Upper lobe of left lung (tissue), 6 donors: ENCODE measurements at regions not wholly inside any gene's neighbourhood (a gene's known extent, or its start where the extent isn't known, plus 50 kb on each side); places are given as distances from the start of the nearest gene placed in this dataset.
"Not testable (repeated sequence)": the region's sequence is repeated elsewhere in the genome, so short reads cannot be mapped to it uniquely, and the experiment has no call there.

ENCODE experiments used
- ATAC-seq, 2 donors: fragments of 200-7000 bp; cut with Tn5 transposase; one replicate each; pipeline ENCODE4 v1.9.1; 2022; ENCODE audit warnings: mild to moderate bottlenecking in 2 of 2, moderate library complexity in 2 of 2; ENCODE audit not compliant: low FRiP score in 2 of 2
- DNase-seq, 2 donors: peaks; one replicate each; pipeline ENCODE4 v3.0.0-alpha.2; 2019 to 2020
- H3K27ac ChIP-seq, 4 donors: fragments of 200-600 bp; sonication (generic); one replicate each; pipeline ENCODE4 v1.5.1; 2016 to 2019
- H3K27me3 ChIP-seq, 4 donors: fragments of 200-600 bp; sonication (generic); one replicate each; pipeline ENCODE4 v1.5.1; 2017 to 2019
- H3K36me3 ChIP-seq, 4 donors: fragments of 200-600 bp; sonication (generic); one replicate each; pipeline ENCODE4 v1.5.1; 2016 to 2019
- H3K4me1 ChIP-seq, 4 donors: fragments of 200-600 bp; sonication (generic); one replicate each; pipeline ENCODE4 v1.5.1; 2018 to 2019
- H3K4me3 ChIP-seq, 4 donors: fragments of 200-600 bp; sonication (generic); one replicate each; pipeline ENCODE4 v1.5.1; 2017 to 2019; ENCODE audit warnings: mild to moderate bottlenecking in 2 of 4, moderate library complexity in 1 of 4
- H3K9me3 ChIP-seq, 4 donors: fragments of 200-600 bp; sonication (generic); one replicate each; pipeline ENCODE4 v1.5.1; 2018 to 2019
- CTCF ChIP-seq, 6 experiments: fragments of 450-650 bp in 4 of 6; fragments of 200-600 bp in 2 of 6; sonication (generic) in 2 of 6; IDR thresholded peaks; one replicate each; pipeline ENCODE4 v1.5.1; 2016 to 2019; ENCODE audit warnings: antibody characterized with exemption in 6 of 6
- EP300 ChIP-seq, 4 donors: sonication (generic); formaldehyde crosslinking; IDR thresholded peaks; one replicate each; pipeline ENCODE4 v1.5.1; 2017; ENCODE audit warnings: antibody characterized with exemption in 4 of 4, control low read depth in 2 of 4
- POLR2A ChIP-seq, 4 donors: fragments of 450-650 bp; IDR thresholded peaks; one replicate each; pipeline ENCODE4 v1.5.1; 2016 to 2017; ENCODE audit warnings: antibody characterized with exemption in 4 of 4, mild to moderate bottlenecking in 2 of 4
- POLR2AphosphoS5 ChIP-seq, 2 donors: sonication (generic); formaldehyde crosslinking; IDR thresholded peaks; one replicate each; pipeline ENCODE4 v1.5.1; 2017; ENCODE audit warnings: antibody characterized with exemption in 2 of 2
- WGBS, 2 donors: methylation state at CpG; one replicate each; pipeline ENCODE4 v1.1.5; 2017 to 2018; 5-methylcytosine and 5-hydroxymethylcytosine counted together
- donor health status: DM: no; HTN: no; CAD: no; lungs with moderate emphysema.
- donor health status: DM: no; HTN: yes; CAD: no; lungs with severe emphysema.

DNA sequence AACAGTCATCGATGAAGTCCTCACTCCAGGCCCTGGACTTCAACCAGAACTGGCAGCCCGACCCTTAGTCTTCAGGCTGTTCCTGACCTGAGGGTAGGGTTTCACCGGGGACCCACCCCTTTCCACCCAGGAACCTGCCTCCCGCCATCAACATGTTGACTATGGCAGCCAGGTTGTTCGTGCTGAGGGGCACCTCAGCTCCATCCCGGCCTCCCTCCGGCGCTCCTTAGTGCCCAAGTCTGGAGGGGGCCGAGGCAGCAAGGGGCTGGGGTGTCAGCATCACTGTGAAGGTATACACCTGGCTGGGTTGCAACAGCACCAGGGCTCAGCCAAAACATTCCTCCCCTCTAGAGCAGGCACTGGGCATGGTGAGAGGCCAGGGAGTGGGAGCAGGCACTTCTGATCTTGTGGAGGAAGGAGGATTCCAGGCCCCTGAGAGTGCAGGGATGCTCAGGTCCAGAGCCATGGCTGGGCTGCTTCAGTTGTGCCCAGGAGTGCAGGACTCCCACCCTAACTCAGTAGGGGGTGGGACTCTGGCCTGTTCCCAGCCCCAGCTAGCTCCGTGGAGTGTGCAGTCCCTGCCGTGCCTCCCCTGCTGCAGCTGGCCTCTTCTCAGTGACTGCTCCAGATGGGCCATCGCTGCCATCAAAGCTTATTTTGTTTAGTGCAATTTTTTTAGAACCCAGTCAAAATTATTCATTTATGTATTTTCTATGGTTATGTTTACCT, 1445.9 kb downstream of the PCDH9 start:
- TF ChIP-seq EP300 (IDR thresholded peaks at IDR 0.05) (no peak), CTCF (IDR thresholded peaks at IDR 0.05) (no peak), POLR2AphosphoS5 (IDR thresholded peaks at IDR 0.05) (no peak), POLR2A (IDR thresholded peaks at IDR 0.05) (no peak)
- Histone ChIP-seq H3K27ac (no peak overlapping the region), H3K36me3 (no peaks in the 10 kb centered on the region), H3K9me3 (no peaks in the 10 kb centered on the region), H3K4me3 (no peak overlapping the region), H3K4me1 (no peaks in the 10 kb centered on the region), H3K27me3 (no peaks in the 10 kb centered on the region)
- DNase-seq: peak in 1 of 2 donors; percentile 15
- WGBS, 2 donors: 71 to 87% methylated on average over 6 to 11 of the region's 12 CpGs
- peak; percentile 24 to 59 for ATAC-seq

DNA sequence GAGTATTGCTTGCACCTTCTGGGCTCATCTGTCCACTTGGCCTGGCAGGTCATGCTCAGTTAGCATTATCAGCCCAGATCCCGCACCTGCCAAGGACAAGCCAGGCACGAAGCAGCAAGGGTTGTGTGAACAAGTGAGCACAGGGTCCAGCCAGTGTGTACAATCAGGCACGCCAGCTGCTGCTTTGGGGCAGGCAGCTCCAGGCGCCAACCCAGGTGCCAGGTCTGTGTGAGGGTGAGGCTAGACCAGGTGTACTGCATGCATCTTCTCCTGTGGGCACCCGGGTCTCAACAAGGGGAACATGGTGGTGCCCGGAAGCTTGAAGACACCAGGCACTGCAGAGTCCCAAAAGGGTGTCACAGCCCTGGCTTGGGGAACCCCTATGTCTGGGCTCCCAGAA, 1446.8 kb downstream of the PCDH9 start:
- H3K27me3 ChIP-seq: no peaks in the 10 kb centered on the region
- H3K4me1 ChIP-seq: no peaks in the 10 kb centered on the region
- ATAC-seq (peak in 1 of 2 donors; percentile 34), DNase-seq (peak in 1 of 2 donors; percentile 40)
- no peaks in the 10 kb centered on the region for H3K9me3 ChIP-seq
- no peaks in the 10 kb centered on the region for H3K36me3 ChIP-seq
- no peak for TF ChIP-seq POLR2AphosphoS5 (IDR thresholded peaks at IDR 0.05)
- TF ChIP-seq CTCF (IDR thresholded peaks at IDR 0.05): no peak
- TF ChIP-seq POLR2A (IDR thresholded peaks at IDR 0.05): no peak
- no peak for TF ChIP-seq EP300 (IDR thresholded peaks at IDR 0.05)
- WGBS, 2 donors: 85 to 93% methylated on average over 4 to 6 of the region's 6 CpGs
- H3K27ac ChIP-seq: no peak overlapping the region
- no peak overlapping the region for H3K4me3 ChIP-seq

DNA sequence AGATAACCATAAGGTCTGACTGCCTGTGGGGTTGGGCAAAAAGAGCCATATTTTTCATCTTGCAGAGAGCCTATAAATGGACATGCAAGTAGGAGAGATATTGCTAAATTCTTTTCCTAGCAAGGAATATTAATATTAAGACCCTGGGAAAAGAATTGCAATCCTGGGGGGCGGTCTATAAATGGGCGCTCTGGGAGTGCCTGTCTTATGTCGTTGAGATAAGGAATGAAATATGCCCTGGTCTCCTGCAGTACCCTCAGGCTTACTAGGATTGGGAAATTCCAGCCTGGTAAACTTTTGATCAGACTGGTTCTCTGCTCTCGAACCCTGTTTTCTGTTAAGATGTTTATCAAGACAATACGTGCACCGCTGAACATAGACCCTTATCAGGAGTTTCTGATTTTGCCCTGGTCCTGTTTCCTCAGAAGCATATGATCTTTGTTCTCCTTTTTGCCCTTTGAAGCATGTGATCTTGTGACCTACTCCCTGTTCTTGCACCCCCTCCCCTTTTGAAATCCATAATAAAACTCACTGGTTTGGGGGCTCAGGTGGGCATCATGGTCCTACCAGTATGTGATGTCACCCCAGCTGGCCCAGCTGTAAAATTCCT, 1458.3 kb downstream of the PCDH9 start:
- ATAC-seq, DNase-seq, H3K4me3 ChIP-seq, H3K27me3 ChIP-seq, H3K36me3 ChIP-seq, H3K27ac ChIP-seq, H3K4me1 ChIP-seq: not testable (repeated sequence)
- 76 to 97% methylated on average over 5 to 6 of the region's 6 CpGs for WGBS, 2 donors
- peaks cover 0 to 20% (median 7%) of the 10 kb centered on the region in 4 donors for H3K9me3 ChIP-seq

- no peak overlapping the region for H3K27ac ChIP-seq
- peaks cover 0 to 20% (median 7%) of the 10 kb centered on the region in 4 donors for H3K9me3 ChIP-seq
Measured at GRCh38 chr13:65768545-65768944, 1461.6 kb downstream of the PCDH9 start.

DNA sequence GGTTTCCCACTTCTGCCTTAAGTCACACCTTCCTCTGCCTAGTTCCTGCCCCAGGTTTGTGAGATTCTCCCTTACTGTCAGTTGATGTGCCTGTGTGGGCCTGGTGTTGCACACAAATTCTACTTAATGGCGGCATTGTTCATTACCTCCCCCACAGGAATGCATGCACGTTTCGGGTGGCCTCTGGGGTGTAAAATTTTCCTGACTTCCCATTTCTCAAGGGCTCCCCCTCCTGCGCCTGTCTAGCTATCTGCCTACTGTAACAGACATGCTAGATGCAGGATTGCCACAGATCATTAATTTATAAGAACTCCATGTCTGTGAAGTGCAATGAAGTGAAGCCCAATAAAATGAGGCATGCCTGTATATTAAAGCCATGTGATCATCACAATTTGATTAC, 1466.3 kb downstream of the PCDH9 start:
- H3K9me3 ChIP-seq: peaks cover 0 to 3% (median 0%) of the 10 kb centered on the region in 4 donors
- H3K27ac ChIP-seq: no peak overlapping the region
- DNase-seq: no peak
- 69 to 83% methylated on average over 4 of the region's 4 CpGs for WGBS, 2 donors
- no peaks in the 10 kb centered on the region for H3K36me3 ChIP-seq
- no peak for ATAC-seq
- H3K4me1 ChIP-seq: no peaks in the 10 kb centered on the region
- H3K27me3 ChIP-seq: no peaks in the 10 kb centered on the region
- no peak for TF ChIP-seq POLR2A (IDR thresholded peaks at IDR 0.05)
- no peak for TF ChIP-seq POLR2AphosphoS5 (IDR thresholded peaks at IDR 0.05)
- TF ChIP-seq CTCF (IDR thresholded peaks at IDR 0.05): no peak
- TF ChIP-seq EP300 (IDR thresholded peaks at IDR 0.05): no peak
- H3K4me3 ChIP-seq: no peak overlapping the region

More at GRCh38 chr13:65768545-65768944, 1461.6 kb downstream of the PCDH9 start:
- ATAC-seq (no peak), DNase-seq (no peak)
- Histone ChIP-seq H3K4me1 (no peaks in the 10 kb centered on the region), H3K36me3 (no peaks in the 10 kb centered on the region), H3K27me3 (no peaks in the 10 kb centered on the region), H3K4me3 (no peak overlapping the region)
- no peak for TF ChIP-seq EP300 (IDR thresholded peaks at IDR 0.05)
- WGBS, 2 donors: 74 to 84% methylated on average over 6 of the region's 6 CpGs

GRCh38 chr13:65762012-65762411, 1468.1 kb downstream of the PCDH9 start:
- H3K27ac ChIP-seq: no peak overlapping the region
- no peaks in the 10 kb centered on the region for H3K27me3 ChIP-seq
- no peak for ATAC-seq
- H3K36me3 ChIP-seq: no peaks in the 10 kb centered on the region
- no peak for DNase-seq
- peaks cover 0 to 3% (median 0%) of the 10 kb centered on the region in 4 donors for H3K9me3 ChIP-seq
- H3K4me3 ChIP-seq: no peak overlapping the region
- TF ChIP-seq CTCF (IDR thresholded peaks at IDR 0.05): no peak
- no peak for TF ChIP-seq EP300 (IDR thresholded peaks at IDR 0.05)
- TF ChIP-seq POLR2A (IDR thresholded peaks at IDR 0.05): no peak
- no peak for TF ChIP-seq POLR2AphosphoS5 (IDR thresholded peaks at IDR 0.05)
- H3K4me1 ChIP-seq: no peaks in the 10 kb centered on the region
